ENCODE measurements at regions not wholly inside any gene's neighbourhood (a gene's known extent, or its start where the extent isn't known, plus 50 kb on each side); places are given as distances from the start of the nearest gene placed in this dataset.

GRCh38 chr9:29714860-29715259, 2141.6 kb upstream of the C9orf72 start:
- TF ChIP-seq CTCF (conservative IDR thresholded peaks at IDR 0.05 in 1 of 2, IDR thresholded peaks at IDR 0.05 in 1 of 2; ENCODE audit: extremely low read depth in 1 of 2, insufficient read depth in 1 of 2, low read depth in 1 of 2, low read length in 2 of 2) (no peak), EZH2 (IDR thresholded peaks at IDR 0.05; ENCODE audit: borderline replicate concordance, low read length) (no peak)

All from mammary epithelial cell (primary cell).